ENCODE measurements at regions not wholly inside any gene's neighbourhood (a gene's known extent, or its start where the extent isn't known, plus 50 kb on each side); places are given as distances from the start of the nearest gene placed in this dataset.
"Not testable (repeated sequence)": the region's sequence is repeated elsewhere in the genome, so short reads cannot be mapped to it uniquely, and the experiment has no call there.

GRCh38 chr2:240383099-240383758 is 52.2 kb upstream of the GPC1 start:
- DNase-seq = no peak

GRCh38 chr2:240383871-240384700 is 51.4 kb upstream of the GPC1 start:
- no peak for DNase-seq

GRCh38 chr2:240384711-240385450 is 50.6 kb upstream of the GPC1 start:
- no peak for DNase-seq

GRCh38 chr2:240385451-240386161 is 49.9 kb upstream of the GPC1 start:
- DNase-seq = not testable (repeated sequence)
